PC-3 (cell line): ENCODE measurements at regions not wholly inside any gene's neighbourhood (a gene's known extent, or its start where the extent isn't known, plus 50 kb on each side); places are given as distances from the start of the nearest gene placed in this dataset.

Source experiments
- CTCF ChIP-seq: fragments of 300-600 bp; sonication (generic); conservative IDR thresholded peaks from 2 replicates; pipeline ENCODE4 v1.5.1; 2017; ENCODE audit warnings: antibody characterized with exemption, low read depth, mild to moderate bottlenecking, low read length
- EZH2 ChIP-seq: fragments of 300-600 bp; sonication (generic); IDR thresholded peaks from one replicate; pipeline ENCODE4 v1.6.1; 2017; ENCODE audit warnings: antibody characterized with exemption, mild to moderate bottlenecking, low read length; ENCODE audit not compliant: unreplicated experiment
- EZH2phosphoT487 ChIP-seq: fragments of 300-600 bp; sonication (generic); IDR thresholded peaks from 2 replicates; pipeline ENCODE4 v1.6.1; 2018; ENCODE audit warnings: mild to moderate bottlenecking, antibody characterized with exemption, low read length, borderline replicate concordance

DNA sequence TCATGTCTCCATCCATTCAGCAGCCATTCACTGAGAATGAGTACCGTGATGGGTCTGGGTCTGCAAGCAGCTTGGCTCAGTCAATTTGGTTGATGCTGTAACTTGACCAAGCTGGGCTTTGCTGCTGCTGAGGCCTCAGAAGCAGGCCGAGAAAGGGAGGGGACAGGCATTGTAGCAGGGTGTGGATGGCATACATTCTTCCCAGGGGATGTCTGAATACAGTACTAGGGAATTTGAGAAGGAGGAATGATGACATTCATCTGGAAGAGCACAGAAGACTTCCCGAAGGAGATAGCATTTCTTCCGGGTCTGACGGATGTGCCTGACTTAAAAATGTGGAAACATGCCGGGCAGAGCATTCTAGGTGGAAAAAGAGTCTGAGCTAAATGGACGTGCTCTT, 105.3 kb upstream of the ADPGK start:
- TF ChIP-seq CTCF = no peak
- TF ChIP-seq EZH2 = no peak
- no peak for TF ChIP-seq EZH2phosphoT487
